ENCODE measurements at regions not wholly inside any gene's neighbourhood (a gene's known extent, or its start where the extent isn't known, plus 50 kb on each side); places are given as distances from the start of the nearest gene placed in this dataset.

DNA sequence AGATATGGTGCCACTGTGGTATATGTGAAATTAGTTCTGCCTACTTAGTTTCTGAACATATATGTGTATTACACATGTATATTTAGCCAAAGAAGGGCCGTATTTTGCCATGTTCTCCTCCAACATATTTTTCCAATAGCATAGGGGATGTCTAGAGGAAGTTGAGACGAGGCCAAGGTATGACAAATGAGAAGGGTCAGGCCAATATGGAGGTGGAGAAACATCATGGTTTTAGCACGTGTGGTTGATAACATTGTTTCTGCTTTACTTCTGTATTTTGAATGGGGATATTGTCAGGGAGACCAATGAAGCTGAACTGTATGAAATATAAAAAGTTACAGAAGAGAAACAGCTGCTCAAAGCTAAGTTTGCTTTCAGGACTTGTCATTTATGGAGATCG, 246.7 kb upstream of the TLL1 start:
- TF ChIP-seq, protein P1, sequence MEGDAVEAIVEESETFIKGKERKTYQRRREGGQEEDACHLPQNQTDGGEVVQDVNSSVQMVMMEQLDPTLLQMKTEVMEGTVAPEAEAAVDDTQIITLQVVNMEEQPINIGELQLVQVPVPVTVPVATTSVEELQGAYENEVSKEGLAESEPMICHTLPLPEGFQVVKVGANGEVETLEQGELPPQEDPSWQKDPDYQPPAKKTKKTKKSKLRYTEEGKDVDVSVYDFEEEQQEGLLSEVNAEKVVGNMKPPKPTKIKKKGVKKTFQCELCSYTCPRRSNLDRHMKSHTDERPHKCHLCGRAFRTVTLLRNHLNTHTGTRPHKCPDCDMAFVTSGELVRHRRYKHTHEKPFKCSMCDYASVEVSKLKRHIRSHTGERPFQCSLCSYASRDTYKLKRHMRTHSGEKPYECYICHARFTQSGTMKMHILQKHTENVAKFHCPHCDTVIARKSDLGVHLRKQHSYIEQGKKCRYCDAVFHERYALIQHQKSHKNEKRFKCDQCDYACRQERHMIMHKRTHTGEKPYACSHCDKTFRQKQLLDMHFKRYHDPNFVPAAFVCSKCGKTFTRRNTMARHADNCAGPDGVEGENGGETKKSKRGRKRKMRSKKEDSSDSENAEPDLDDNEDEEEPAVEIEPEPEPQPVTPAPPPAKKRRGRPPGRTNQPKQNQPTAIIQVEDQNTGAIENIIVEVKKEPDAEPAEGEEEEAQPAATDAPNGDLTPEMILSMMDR (IDR thresholded peaks at IDR 0.05; ENCODE audit: poor library complexity, severe bottlenecking) = no peak
- TF ChIP-seq SMC3 (conservative IDR thresholded peaks at IDR 0.05; ENCODE audit: poor library complexity) (no peak), EZH2 (IDR thresholded peaks at IDR 0.05; ENCODE audit: borderline replicate concordance, insufficient read depth, low read length, poor library complexity, severe bottlenecking) (no peak), TAF1 (IDR thresholded peaks at IDR 0.05; ENCODE audit: low read depth) (no peak), POLR2AphosphoS5 (IDR thresholded peaks at IDR 0.05) (no peak), EP300 (conservative IDR thresholded peaks at IDR 0.05; ENCODE audit: poor library complexity, severe bottlenecking) (no peak)
